HAP-1 (cell line): ENCODE measurements at regions not wholly inside any gene's neighbourhood (a gene's known extent, or its start where the extent isn't known, plus 50 kb on each side); places are given as distances from the start of the nearest gene placed in this dataset.

ENCODE experiments used
- DNase-seq, 2 experiments: peaks; one replicate each; pipeline ENCODE4 v3.0.0-alpha.2; 2016 to 2020; ENCODE audit warnings: low spot score in 2 of 2
- H3K27me3 ChIP-seq: fragments of 250-450 bp; sonication (Bioruptor Pico); 2 replicates; pipeline ENCODE4 v1.5.1; 2020; ENCODE audit warnings: low read depth, mild to moderate bottlenecking, moderate library complexity
- H3K36me3 ChIP-seq: fragments of 250-450 bp; sonication (Bioruptor Pico); replicated peaks from 2 replicates; pipeline ENCODE4 v1.5.1; 2020; ENCODE audit warnings: mild to moderate bottlenecking
- H3K4me1 ChIP-seq: fragments of 250-450 bp; sonication (Bioruptor Pico); 2 replicates; pipeline ENCODE4 v1.5.1; 2020; ENCODE audit warnings: mild to moderate bottlenecking
- H3K4me3 ChIP-seq: fragments of 250-450 bp; sonication (Bioruptor Pico); 2 replicates; pipeline ENCODE4 v1.5.1; 2020; ENCODE audit warnings: mild to moderate bottlenecking, moderate library complexity
- H3K9me3 ChIP-seq: fragments of 250-450 bp; sonication (Bioruptor Pico); 2 replicates; pipeline ENCODE4 v1.5.1; 2020; ENCODE audit warnings: mild to moderate bottlenecking, moderate library complexity
- in situ Hi-C: fragments of 300-500 bp; cut with MboI; formaldehyde crosslinking; loops from 3 replicates; pipeline ENCODE4 v1.14.3; 2020; ENCODE audit warnings: low sequenced_read_pairs, inconsistent platforms, mixed read lengths

- H3K9me3 ChIP-seq = no peaks in the 10 kb centered on the region
- no peaks in the 10 kb centered on the region for H3K27me3 ChIP-seq
- DNase-seq = no peak
- no peaks in the 10 kb centered on the region for H3K36me3 ChIP-seq
- no peak overlapping the region for H3K4me3 ChIP-seq
- in situ Hi-C loops = no loop called here
- H3K4me1 ChIP-seq = no peaks in the 10 kb centered on the region
Measured at GRCh38 chr9:10946676-10947410, 334.0 kb upstream of the PTPRD start.

- no peak overlapping the region for H3K4me3 ChIP-seq
Measured at GRCh38 chr9:10957878-10958277, 345.1 kb upstream of the PTPRD start.

GRCh38 chr9:10961883-10962282, 349.1 kb upstream of the PTPRD start:
- DNase-seq = no peak
- H3K4me3 ChIP-seq = no peak overlapping the region

More at GRCh38 chr9:10957878-10958277, 345.1 kb upstream of the PTPRD start:
- no peaks in the 10 kb centered on the region for H3K27me3 ChIP-seq
- no peaks in the 10 kb centered on the region for H3K36me3 ChIP-seq
- H3K9me3 ChIP-seq = no peaks in the 10 kb centered on the region
- DNase-seq = no peak
- no peaks in the 10 kb centered on the region for H3K4me1 ChIP-seq
- in situ Hi-C loops = no loop called here

GRCh38 chr9:10983251-10983650, 370.4 kb upstream of the PTPRD start:
- Histone ChIP-seq H3K4me1 (no peaks in the 10 kb centered on the region), H3K9me3 (no peaks in the 10 kb centered on the region), H3K4me3 (no peak overlapping the region), H3K27me3 (no peaks in the 10 kb centered on the region), H3K36me3 (no peaks in the 10 kb centered on the region)
- DNase-seq = no peak
- in situ Hi-C loops = no loop called here

More at GRCh38 chr9:10961883-10962282, 349.1 kb upstream of the PTPRD start:
- in situ Hi-C loops = no loop called here
- Histone ChIP-seq H3K36me3 (no peaks in the 10 kb centered on the region), H3K27me3 (no peaks in the 10 kb centered on the region), H3K9me3 (no peaks in the 10 kb centered on the region), H3K4me1 (no peaks in the 10 kb centered on the region)

- in situ Hi-C loops = no loop called here
- Histone ChIP-seq H3K36me3 (no peaks in the 10 kb centered on the region), H3K4me1 (no peaks in the 10 kb centered on the region), H3K27me3 (no peaks in the 10 kb centered on the region; the same call in 1 of the 2 replicates), H3K9me3 (no peaks in the 10 kb centered on the region), H3K4me3 (no peak overlapping the region)
- no peak for DNase-seq
Measured at GRCh38 chr9:10999646-11000045, 386.8 kb upstream of the PTPRD start.

- Histone ChIP-seq H3K36me3 (no peaks in the 10 kb centered on the region), H3K4me1 (no peaks in the 10 kb centered on the region), H3K4me3 (no peak overlapping the region), H3K27me3 (no peaks in the 10 kb centered on the region; the same call in 1 of the 2 replicates), H3K9me3 (no peaks in the 10 kb centered on the region)
- in situ Hi-C loops = no loop called here
- DNase-seq = no peak
Measured at GRCh38 chr9:11001546-11001945, 388.7 kb upstream of the PTPRD start.

- no peaks in the 10 kb centered on the region for H3K9me3 ChIP-seq
Measured at GRCh38 chr9:11002705-11003104, 389.9 kb upstream of the PTPRD start.

GRCh38 chr9:11003836-11004235, 391.0 kb upstream of the PTPRD start:
- H3K9me3 ChIP-seq = no peaks in the 10 kb centered on the region
- H3K36me3 ChIP-seq = no peaks in the 10 kb centered on the region
- H3K27me3 ChIP-seq = no peaks in the 10 kb centered on the region; the same call in 1 of the 2 replicates
- DNase-seq = no peak
- in situ Hi-C loops = no loop called here
- H3K4me1 ChIP-seq = no peaks in the 10 kb centered on the region
- H3K4me3 ChIP-seq = no peak overlapping the region

More at GRCh38 chr9:11002705-11003104, 389.9 kb upstream of the PTPRD start:
- H3K36me3 ChIP-seq = no peaks in the 10 kb centered on the region
- no peak overlapping the region for H3K4me3 ChIP-seq
- in situ Hi-C loops = no loop called here
- no peaks in the 10 kb centered on the region; the same call in 1 of the 2 replicates for H3K27me3 ChIP-seq
- DNase-seq = no peak
- H3K4me1 ChIP-seq = no peaks in the 10 kb centered on the region

- no peaks in the 10 kb centered on the region for H3K36me3 ChIP-seq
- no peak overlapping the region for H3K4me3 ChIP-seq
- no peaks in the 10 kb centered on the region for H3K27me3 ChIP-seq
- in situ Hi-C loops = no loop called here
- no peaks in the 10 kb centered on the region for H3K9me3 ChIP-seq
- DNase-seq = no peak
- H3K4me1 ChIP-seq = no peaks in the 10 kb centered on the region
Measured at GRCh38 chr9:11011696-11012095, 398.9 kb upstream of the PTPRD start.

GRCh38 chr9:11016081-11016480, 403.3 kb upstream of the PTPRD start:
- no peak for DNase-seq
- H3K9me3 ChIP-seq = no peaks in the 10 kb centered on the region

GRCh38 chr9:11023201-11023600, 410.4 kb upstream of the PTPRD start:
- no peak for DNase-seq
- no peaks in the 10 kb centered on the region for H3K9me3 ChIP-seq
- no peaks in the 10 kb centered on the region for H3K36me3 ChIP-seq
- no peaks in the 10 kb centered on the region for H3K27me3 ChIP-seq
- no peak overlapping the region for H3K4me3 ChIP-seq
- in situ Hi-C loops = no loop called here
- H3K4me1 ChIP-seq = no peaks in the 10 kb centered on the region

More at GRCh38 chr9:11016081-11016480, 403.3 kb upstream of the PTPRD start:
- in situ Hi-C loops = no loop called here
- no peak overlapping the region for H3K4me3 ChIP-seq
- no peaks in the 10 kb centered on the region for H3K27me3 ChIP-seq
- no peaks in the 10 kb centered on the region for H3K36me3 ChIP-seq
- H3K4me1 ChIP-seq = no peaks in the 10 kb centered on the region

- H3K36me3 ChIP-seq = no peaks in the 10 kb centered on the region
- DNase-seq = no peak
- H3K4me1 ChIP-seq = no peaks in the 10 kb centered on the region
- H3K4me3 ChIP-seq = no peak overlapping the region
- no peaks in the 10 kb centered on the region for H3K9me3 ChIP-seq
- H3K27me3 ChIP-seq = no peaks in the 10 kb centered on the region
- in situ Hi-C loops = no loop called here
Measured at GRCh38 chr9:11025775-11026174, 413.0 kb upstream of the PTPRD start.

- H3K4me3 ChIP-seq = no peak overlapping the region
- peaks cover 4% of the 10 kb centered on the region; the same call in 1 of the 2 replicates for H3K4me1 ChIP-seq
- in situ Hi-C loops = no loop called here
- H3K36me3 ChIP-seq = no peaks in the 10 kb centered on the region
- H3K27me3 ChIP-seq = no peaks in the 10 kb centered on the region
- DNase-seq = no peak
- H3K9me3 ChIP-seq = no peaks in the 10 kb centered on the region
Measured at GRCh38 chr9:11038366-11038765, 425.6 kb upstream of the PTPRD start.

GRCh38 chr9:11039006-11039405, 426.2 kb upstream of the PTPRD start:
- no peak overlapping the region for H3K4me3 ChIP-seq
- DNase-seq = no peak
- H3K9me3 ChIP-seq = no peaks in the 10 kb centered on the region
- H3K27me3 ChIP-seq = no peaks in the 10 kb centered on the region
- 0 out of 2 replicates have a peak, but pooled peaks cover 4% of the 10 kb centered on the region for H3K4me1 ChIP-seq
- in situ Hi-C loops = no loop called here
- H3K36me3 ChIP-seq = no peaks in the 10 kb centered on the region
